ENCODE measurements at regions not wholly inside any gene's neighbourhood (a gene's known extent, or its start where the extent isn't known, plus 50 kb on each side); places are given as distances from the start of the nearest gene placed in this dataset.
"Not testable (repeated sequence)": the region's sequence is repeated elsewhere in the genome, so short reads cannot be mapped to it uniquely, and the experiment has no call there.

- H3K4me1 ChIP-seq (ENCODE audit: control insufficient read depth, insufficient read depth, low read length) = no peaks in the 10 kb centered on the region
- no peak overlapping the region for H3K27ac ChIP-seq (ENCODE audit: low read depth, low read length)
- no peaks in the 10 kb centered on the region for H3K9me3 ChIP-seq (ENCODE audit: control insufficient read depth, insufficient read depth, low read length)
- no CpG with 5 or more reads among the region's 3 CpGs for WGBS (ENCODE audit: insufficient coverage)
- no peaks in the 10 kb centered on the region for H3K36me3 ChIP-seq (ENCODE audit: control insufficient read depth, insufficient read depth, low read length)
- H3K4me3 ChIP-seq (ENCODE audit: low read depth, low read length) = no peak overlapping the region
- H3K27me3 ChIP-seq (ENCODE audit: control insufficient read depth, insufficient read depth, low read length) = no peaks in the 10 kb centered on the region
- no peak for DNase-seq (ENCODE audit: low read depth in 4 of 6, low spot score in 6 of 6)
These were observed 222.6 kb downstream of the LRRC3B start for GRCh38 chr3:26845194-26845593.

GRCh38 chr3:26847680-26848079, 225.1 kb downstream of the LRRC3B start:
- Histone ChIP-seq H3K4me1 (ENCODE audit: control insufficient read depth, insufficient read depth, low read length) (no peaks in the 10 kb centered on the region), H3K27ac (ENCODE audit: low read depth, low read length) (no peak overlapping the region), H3K4me3 (ENCODE audit: low read depth, low read length) (no peak overlapping the region), H3K9me3 (ENCODE audit: control insufficient read depth, insufficient read depth, low read length) (no peaks in the 10 kb centered on the region), H3K36me3 (ENCODE audit: control insufficient read depth, insufficient read depth, low read length) (no peaks in the 10 kb centered on the region), H3K27me3 (ENCODE audit: control insufficient read depth, insufficient read depth, low read length) (no peaks in the 10 kb centered on the region)
- DNase-seq (ENCODE audit: low read depth in 4 of 6, low spot score in 6 of 6) = no peak

- no peaks in the 10 kb centered on the region for H3K4me1 ChIP-seq (ENCODE audit: control insufficient read depth, insufficient read depth, low read length)
- DNase-seq (ENCODE audit: low read depth in 4 of 6, low spot score in 6 of 6) = peak in 1 of 6 donors; percentile 5
- 100% methylated on average over 1 of the region's 3 CpGs for WGBS (ENCODE audit: insufficient coverage)
- no peak overlapping the region for H3K27ac ChIP-seq (ENCODE audit: low read depth, low read length)
- H3K4me3 ChIP-seq (ENCODE audit: low read depth, low read length) = no peak overlapping the region
- H3K36me3 ChIP-seq (ENCODE audit: control insufficient read depth, insufficient read depth, low read length) = no peaks in the 10 kb centered on the region
- H3K27me3 ChIP-seq (ENCODE audit: control insufficient read depth, insufficient read depth, low read length) = no peaks in the 10 kb centered on the region
- H3K9me3 ChIP-seq (ENCODE audit: control insufficient read depth, insufficient read depth, low read length) = no peaks in the 10 kb centered on the region
These were observed 271.9 kb downstream of the LRRC3B start for GRCh38 chr3:26894443-26894842.

- DNase-seq (ENCODE audit: low read depth in 4 of 6, low spot score in 6 of 6) = no peak
- H3K4me1 ChIP-seq (ENCODE audit: control insufficient read depth, insufficient read depth, low read length) = no peaks in the 10 kb centered on the region
These were observed 292.6 kb downstream of the LRRC3B start for GRCh38 chr3:26915208-26915607.

GRCh38 chr3:26920646-26921478, 298.3 kb downstream of the LRRC3B start:
- Histone ChIP-seq H3K27me3 (ENCODE audit: control insufficient read depth, insufficient read depth, low read length) (no peaks in the 10 kb centered on the region), H3K36me3 (ENCODE audit: control insufficient read depth, insufficient read depth, low read length) (no peaks in the 10 kb centered on the region), H3K4me3 (ENCODE audit: low read depth, low read length) (no peak overlapping the region), H3K4me1 (ENCODE audit: control insufficient read depth, insufficient read depth, low read length) (no peaks in the 10 kb centered on the region), H3K27ac (ENCODE audit: low read depth, low read length) (no peak overlapping the region), H3K9me3 (ENCODE audit: control insufficient read depth, insufficient read depth, low read length) (peaks cover 3% of the 10 kb centered on the region)
- 11% methylated on average over 8 of the region's 12 CpGs for WGBS (ENCODE audit: insufficient coverage)
- peak; percentile 36 to 85 (median 52) for DNase-seq (ENCODE audit: low read depth in 4 of 6, low spot score in 6 of 6)

More at GRCh38 chr3:26915208-26915607, 292.6 kb downstream of the LRRC3B start:
- Histone ChIP-seq H3K9me3 (ENCODE audit: control insufficient read depth, insufficient read depth, low read length) (no peaks in the 10 kb centered on the region), H3K27me3 (ENCODE audit: control insufficient read depth, insufficient read depth, low read length) (no peaks in the 10 kb centered on the region), H3K27ac (ENCODE audit: low read depth, low read length) (no peak overlapping the region), H3K36me3 (ENCODE audit: control insufficient read depth, insufficient read depth, low read length) (no peaks in the 10 kb centered on the region), H3K4me3 (ENCODE audit: low read depth, low read length) (no peak overlapping the region)

GRCh38 chr3:26931896-26932295, 309.3 kb downstream of the LRRC3B start:
- Histone ChIP-seq H3K27me3 (ENCODE audit: control insufficient read depth, insufficient read depth, low read length) (no peaks in the 10 kb centered on the region), H3K4me3 (ENCODE audit: low read depth, low read length) (no peak overlapping the region), H3K27ac (ENCODE audit: low read depth, low read length) (no peak overlapping the region), H3K4me1 (ENCODE audit: control insufficient read depth, insufficient read depth, low read length) (no peaks in the 10 kb centered on the region), H3K9me3 (ENCODE audit: control insufficient read depth, insufficient read depth, low read length) (peaks cover 1% of the 10 kb centered on the region), H3K36me3 (ENCODE audit: control insufficient read depth, insufficient read depth, low read length) (no peaks in the 10 kb centered on the region)
- WGBS (ENCODE audit: insufficient coverage) = no CpG with 5 or more reads among the region's 1 CpG
- no peak for DNase-seq (ENCODE audit: low read depth in 4 of 6, low spot score in 6 of 6)

- no peak for DNase-seq (ENCODE audit: low read depth in 4 of 6, low spot score in 6 of 6)
- Histone ChIP-seq H3K27me3 (ENCODE audit: control insufficient read depth, insufficient read depth, low read length) (no peaks in the 10 kb centered on the region), H3K36me3 (ENCODE audit: control insufficient read depth, insufficient read depth, low read length) (no peaks in the 10 kb centered on the region), H3K4me1 (ENCODE audit: control insufficient read depth, insufficient read depth, low read length) (no peaks in the 10 kb centered on the region), H3K27ac (ENCODE audit: low read depth, low read length) (no peak overlapping the region), H3K9me3 (ENCODE audit: control insufficient read depth, insufficient read depth, low read length) (peaks cover 1% of the 10 kb centered on the region), H3K4me3 (ENCODE audit: low read depth, low read length) (no peak overlapping the region)
- WGBS (ENCODE audit: insufficient coverage) = 95% methylated on average over 2 of the region's 3 CpGs
These were observed 310.2 kb downstream of the LRRC3B start for GRCh38 chr3:26932752-26933151.

GRCh38 chr3:26945480-26945879, 322.9 kb downstream of the LRRC3B start:
- WGBS (ENCODE audit: insufficient coverage) = no CpG with 5 or more reads among the region's 4 CpGs
- H3K9me3 ChIP-seq (ENCODE audit: control insufficient read depth, insufficient read depth, low read length); H3K36me3 ChIP-seq (ENCODE audit: control insufficient read depth, insufficient read depth, low read length); H3K27me3 ChIP-seq (ENCODE audit: control insufficient read depth, insufficient read depth, low read length); H3K4me3 ChIP-seq (ENCODE audit: low read depth, low read length); H3K27ac ChIP-seq (ENCODE audit: low read depth, low read length); DNase-seq (ENCODE audit: low read depth in 4 of 6, low spot score in 6 of 6); H3K4me1 ChIP-seq (ENCODE audit: control insufficient read depth, insufficient read depth, low read length): not testable (repeated sequence)

- H3K27ac ChIP-seq (ENCODE audit: low read depth, low read length) = no peak overlapping the region
- no peak overlapping the region for H3K4me3 ChIP-seq (ENCODE audit: low read depth, low read length)
- no CpG with 5 or more reads among the region's 1 CpG for WGBS (ENCODE audit: insufficient coverage)
- H3K4me1 ChIP-seq (ENCODE audit: control insufficient read depth, insufficient read depth, low read length) = no peaks in the 10 kb centered on the region
- H3K27me3 ChIP-seq (ENCODE audit: control insufficient read depth, insufficient read depth, low read length) = no peaks in the 10 kb centered on the region
- no peak for DNase-seq (ENCODE audit: low read depth in 4 of 6, low spot score in 6 of 6)
- H3K9me3 ChIP-seq (ENCODE audit: control insufficient read depth, insufficient read depth, low read length) = no peaks in the 10 kb centered on the region
- no peaks in the 10 kb centered on the region for H3K36me3 ChIP-seq (ENCODE audit: control insufficient read depth, insufficient read depth, low read length)
These were observed 337.8 kb downstream of the LRRC3B start for GRCh38 chr3:26960382-26960781.
